Lower leg skin (tissue), 4 donors: ENCODE measurements at regions not wholly inside any gene's neighbourhood (a gene's known extent, or its start where the extent isn't known, plus 50 kb on each side); places are given as distances from the start of the nearest gene placed in this dataset.

Source experiments
- DNase-seq, 2 donors: peaks; one replicate each; pipeline ENCODE4 v3.0.0-alpha.2; 2019; ENCODE audit warnings: low spot score in 2 of 2
- H3K4me3 ChIP-seq: fragments of 200-600 bp; sonication (generic); 2 replicates; pipeline ENCODE4 v1.5.1; 2017; ENCODE audit warnings: mild to moderate bottlenecking, low read depth; ENCODE audit not compliant: poor library complexity, severe bottlenecking
- POLR2A ChIP-seq, 2 donors: fragments of 450-650 bp; IDR thresholded peaks; one replicate each; pipeline ENCODE4 v1.6.1; 2016 to 2017; ENCODE audit warnings: antibody characterized with exemption in 2 of 2, mild to moderate bottlenecking in 1 of 2, moderate library complexity in 1 of 2
- WGBS, 2 donors: methylation state at CpG; one replicate each; pipeline ENCODE4 v1.1.5; 2018; 5-methylcytosine and 5-hydroxymethylcytosine counted together
- intact Hi-C: fragments of 100-400 bp; cut with DNase I; formaldehyde crosslinking; loops from one replicate; pipeline ENCODE4 v1.15.0; 2023; ENCODE audit warnings: low total_unique reads
- TF ChIP-seq, protein P1 (sequence below), 3 donors: fragments of 450-650 bp; IDR thresholded peaks; one replicate each; pipeline ENCODE4 v1.5.1; 2016; ENCODE audit warnings: antibody characterized with exemption in 3 of 3, mild to moderate bottlenecking in 3 of 3, moderate library complexity in 2 of 3

DNA sequence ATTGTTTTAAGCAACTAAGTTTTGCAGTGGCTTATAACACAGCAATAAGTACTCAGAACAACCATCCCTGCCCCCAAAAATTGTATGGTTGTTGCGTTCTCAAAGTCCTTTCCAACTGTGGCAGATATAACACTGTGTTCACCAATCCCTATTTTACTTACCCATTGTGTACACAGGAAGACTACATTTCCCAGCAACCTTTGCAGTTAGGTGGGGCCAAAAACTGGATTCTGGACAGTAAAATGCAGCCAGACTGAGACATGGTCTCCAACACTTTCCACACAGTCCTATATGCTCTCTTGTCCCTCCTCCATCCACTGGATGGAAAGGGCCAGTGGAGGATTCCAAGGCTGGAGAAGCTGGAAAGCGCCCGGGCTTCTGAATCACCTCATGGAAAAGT, 523.6 kb downstream of the BCOR start:
- intact Hi-C loops, result no loop called here
- TF ChIP-seq, protein P1, sequence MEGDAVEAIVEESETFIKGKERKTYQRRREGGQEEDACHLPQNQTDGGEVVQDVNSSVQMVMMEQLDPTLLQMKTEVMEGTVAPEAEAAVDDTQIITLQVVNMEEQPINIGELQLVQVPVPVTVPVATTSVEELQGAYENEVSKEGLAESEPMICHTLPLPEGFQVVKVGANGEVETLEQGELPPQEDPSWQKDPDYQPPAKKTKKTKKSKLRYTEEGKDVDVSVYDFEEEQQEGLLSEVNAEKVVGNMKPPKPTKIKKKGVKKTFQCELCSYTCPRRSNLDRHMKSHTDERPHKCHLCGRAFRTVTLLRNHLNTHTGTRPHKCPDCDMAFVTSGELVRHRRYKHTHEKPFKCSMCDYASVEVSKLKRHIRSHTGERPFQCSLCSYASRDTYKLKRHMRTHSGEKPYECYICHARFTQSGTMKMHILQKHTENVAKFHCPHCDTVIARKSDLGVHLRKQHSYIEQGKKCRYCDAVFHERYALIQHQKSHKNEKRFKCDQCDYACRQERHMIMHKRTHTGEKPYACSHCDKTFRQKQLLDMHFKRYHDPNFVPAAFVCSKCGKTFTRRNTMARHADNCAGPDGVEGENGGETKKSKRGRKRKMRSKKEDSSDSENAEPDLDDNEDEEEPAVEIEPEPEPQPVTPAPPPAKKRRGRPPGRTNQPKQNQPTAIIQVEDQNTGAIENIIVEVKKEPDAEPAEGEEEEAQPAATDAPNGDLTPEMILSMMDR (IDR thresholded peaks at IDR 0.05), result no peak
- no peak for TF ChIP-seq POLR2A (IDR thresholded peaks at IDR 0.05)
- 51 to 54% methylated on average over 3 of the region's 3 CpGs for WGBS, 2 donors

DNA sequence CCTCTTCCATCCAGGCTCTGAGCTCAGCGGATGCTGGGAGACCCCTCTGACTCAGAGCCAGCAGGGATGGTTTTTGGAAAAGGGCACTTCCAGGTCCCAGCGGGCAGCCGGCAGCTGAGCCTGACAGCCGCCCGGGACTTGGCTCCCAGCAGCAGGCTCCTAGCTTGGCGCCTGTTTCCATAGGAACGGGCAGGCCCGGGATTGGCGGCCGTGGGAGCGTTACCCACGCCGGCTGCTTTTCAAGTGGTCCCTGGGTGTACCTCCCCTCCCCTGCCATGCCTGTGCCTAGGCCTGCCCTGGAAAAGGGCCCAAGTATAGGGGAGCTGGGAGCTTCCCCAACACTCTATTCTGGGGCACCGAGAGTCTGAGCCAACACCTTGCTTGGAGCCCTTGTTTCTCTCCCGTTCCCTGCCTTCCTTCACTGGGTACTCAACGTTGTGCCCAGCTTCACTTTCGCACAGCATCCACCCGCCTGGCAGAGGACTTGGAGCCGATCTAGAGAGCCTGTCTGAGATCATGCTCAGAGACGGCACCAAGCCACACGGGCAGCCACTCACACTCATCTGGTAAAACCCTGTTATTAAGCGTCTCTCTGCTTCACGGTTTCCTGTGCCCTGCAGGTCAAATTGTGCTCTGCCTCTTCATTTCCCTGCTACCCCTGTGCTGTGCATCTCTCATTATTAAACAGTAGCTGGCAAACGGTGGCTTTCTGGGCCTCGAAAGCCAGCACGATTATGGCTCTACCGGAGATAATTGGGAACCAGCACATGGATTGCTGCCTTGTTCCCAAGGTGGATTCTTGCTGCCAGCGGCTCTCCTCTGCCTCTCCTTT, 521.5 kb downstream of the BCOR start:
- no peak for DNase-seq
- whole genome bisulfite sequencing, 2 donors, result 59 to 64% methylated on average over 18 to 28 of the region's 28 CpGs
- intact Hi-C loops, result no loop called here
- no peak overlapping the region for H3K4me3 ChIP-seq
- TF ChIP-seq, protein P1 (IDR thresholded peaks at IDR 0.05), result no peak
- no peak for TF ChIP-seq POLR2A (IDR thresholded peaks at IDR 0.05)

More for the DNA sequence above, 523.6 kb downstream of the BCOR start:
- no peak overlapping the region for H3K4me3 ChIP-seq
- DNase-seq, result no peak

DNA sequence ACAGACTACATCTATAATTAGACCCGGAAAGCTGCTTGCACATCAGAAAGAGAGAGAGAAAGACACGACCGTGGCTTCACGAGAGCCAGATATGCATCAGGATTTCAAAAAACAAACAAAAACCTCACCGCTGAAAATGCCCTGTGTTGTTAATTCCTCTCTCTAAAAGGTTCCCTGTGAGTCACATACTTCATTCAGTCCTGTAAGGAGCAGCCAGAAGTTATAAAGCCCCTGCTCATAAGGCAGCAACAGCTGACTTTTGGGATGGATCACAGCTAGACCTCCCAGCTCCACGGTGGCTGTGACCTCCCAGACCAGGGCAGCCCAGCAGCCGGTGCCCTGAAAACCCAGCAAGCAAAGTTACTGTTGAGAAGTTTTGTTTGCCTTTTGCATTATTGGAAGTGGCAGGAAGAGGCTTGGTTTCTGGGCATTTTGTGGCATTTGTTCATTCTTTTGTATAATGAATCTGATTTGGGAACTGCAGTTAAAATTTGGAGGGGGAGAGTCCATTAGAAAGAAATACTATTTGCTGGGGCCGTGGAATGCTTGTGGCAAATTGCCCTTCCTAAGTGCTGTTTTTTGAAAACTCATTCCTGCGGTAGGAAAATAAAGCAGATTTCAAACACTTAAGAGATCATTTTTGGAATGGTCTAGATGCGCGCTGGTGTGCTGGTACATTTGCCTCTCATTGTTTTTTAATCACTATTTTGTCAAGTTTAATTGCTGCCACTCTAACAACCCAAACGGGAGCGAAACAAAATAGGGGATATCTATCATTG, 520.4 kb downstream of the BCOR start:
- no peak for TF ChIP-seq POLR2A (IDR thresholded peaks at IDR 0.05)
- TF ChIP-seq, protein P1 (IDR thresholded peaks at IDR 0.05), result no peak
- H3K4me3 ChIP-seq, result no peak overlapping the region

DNA sequence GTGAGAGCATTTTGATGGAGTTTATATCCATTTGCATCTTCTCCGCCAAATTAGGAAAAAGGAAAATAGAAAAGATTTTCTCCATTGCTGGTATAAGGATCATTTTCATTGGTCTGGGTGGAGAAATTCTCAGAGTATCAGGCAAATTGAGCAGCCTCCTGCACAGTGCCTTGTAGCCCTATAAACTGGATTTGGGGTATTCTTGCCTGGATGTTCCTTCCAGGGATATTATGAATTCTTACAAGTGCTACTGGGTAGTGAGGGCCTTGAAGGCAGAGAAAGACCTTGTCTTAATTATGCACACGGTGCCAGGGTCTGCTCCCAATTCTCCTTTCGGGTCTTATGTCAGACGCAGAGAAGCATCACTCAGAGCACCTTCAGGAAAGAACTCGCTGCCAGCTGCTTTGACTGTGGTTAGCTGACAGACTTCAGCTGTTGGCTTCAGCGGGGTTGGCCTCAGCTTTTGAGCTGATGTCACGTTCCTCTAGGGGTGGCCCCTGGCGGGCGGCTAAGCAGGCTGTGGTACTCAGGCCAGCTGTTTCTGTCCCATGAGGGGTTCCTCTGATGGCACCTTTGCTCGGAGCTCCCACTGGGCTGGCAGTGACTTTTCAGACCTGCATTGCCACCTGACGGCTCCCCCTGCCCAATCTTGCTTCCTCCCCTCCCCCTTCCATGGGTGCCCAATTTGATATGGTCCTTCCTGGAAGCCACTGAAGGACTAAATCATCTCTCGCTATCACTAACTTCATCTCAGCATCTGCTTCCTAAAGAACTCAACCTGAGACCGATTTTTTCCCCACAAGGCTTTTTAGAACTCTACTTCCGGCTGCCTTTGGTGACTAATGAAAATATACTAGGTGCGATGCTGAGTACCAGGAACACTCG, 519.5 kb downstream of the BCOR start:
- TF ChIP-seq, protein P1 (IDR thresholded peaks at IDR 0.05), result no peak
- TF ChIP-seq POLR2A (IDR thresholded peaks at IDR 0.05), result no peak
- no peak overlapping the region for H3K4me3 ChIP-seq
- DNase-seq, result no peak
- 67 to 74% methylated on average over 15 to 16 of the region's 16 CpGs for WGBS, 2 donors
- intact Hi-C loops, result no loop called here

More for the DNA sequence above, 520.4 kb downstream of the BCOR start:
- 72 to 77% methylated on average over 13 of the region's 13 CpGs for WGBS, 2 donors
- DNase-seq, result no peak
- intact Hi-C loops, result no loop called here

DNA sequence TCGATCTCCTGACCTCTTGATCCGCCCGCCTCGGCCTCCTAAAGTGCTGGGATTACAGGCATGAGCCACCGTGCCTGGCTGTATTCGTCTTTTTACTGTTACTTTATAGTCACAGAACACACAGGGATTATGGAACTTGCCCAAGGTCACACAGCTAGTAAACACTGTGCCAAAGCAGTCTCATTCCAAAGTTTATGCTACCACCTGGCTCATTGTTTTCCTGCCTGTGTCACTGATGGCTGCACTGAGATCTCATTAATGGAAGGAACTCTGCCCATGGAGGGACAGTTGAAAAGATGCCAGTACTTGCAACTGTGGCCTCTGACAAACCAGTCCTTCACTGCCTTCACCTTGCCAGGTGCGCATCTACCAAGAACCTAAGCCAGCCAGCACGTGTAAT, 517.7 kb downstream of the BCOR start:
- H3K4me3 ChIP-seq, result no peak overlapping the region
- intact Hi-C loops, result no loop called here
- TF ChIP-seq, protein P1 (IDR thresholded peaks at IDR 0.05), result no peak
- TF ChIP-seq POLR2A (IDR thresholded peaks at IDR 0.05), result no peak
- DNase-seq, result no peak
- 84 to 96% methylated on average over 8 of the region's 8 CpGs for WGBS, 2 donors
